Limb (tissue), 2 donors: ENCODE measurements at regions not wholly inside any gene's neighbourhood (a gene's known extent, or its start where the extent isn't known, plus 50 kb on each side); places are given as distances from the start of the nearest gene placed in this dataset.
"Not testable (repeated sequence)": the region's sequence is repeated elsewhere in the genome, so short reads cannot be mapped to it uniquely, and the experiment has no call there.

Experiments
- DNase-seq, 2 donors: peaks; one replicate each; pipeline ENCODE4 v3.0.0-alpha.2; 2016; ENCODE audit errors: extremely low spot score in 2 of 2

GRCh38 chrX:13223868-13224567, 95.8 kb downstream of the ATXN3L start:
- DNase-seq, result peak in 1 of 2 donors; percentile 26

- DNase-seq, result no peak
Measured at GRCh38 chrX:13220916-13221315, 98.9 kb downstream of the ATXN3L start.

GRCh38 chrX:13219991-13220764, 99.7 kb downstream of the ATXN3L start:
- no peak for DNase-seq

DNA sequence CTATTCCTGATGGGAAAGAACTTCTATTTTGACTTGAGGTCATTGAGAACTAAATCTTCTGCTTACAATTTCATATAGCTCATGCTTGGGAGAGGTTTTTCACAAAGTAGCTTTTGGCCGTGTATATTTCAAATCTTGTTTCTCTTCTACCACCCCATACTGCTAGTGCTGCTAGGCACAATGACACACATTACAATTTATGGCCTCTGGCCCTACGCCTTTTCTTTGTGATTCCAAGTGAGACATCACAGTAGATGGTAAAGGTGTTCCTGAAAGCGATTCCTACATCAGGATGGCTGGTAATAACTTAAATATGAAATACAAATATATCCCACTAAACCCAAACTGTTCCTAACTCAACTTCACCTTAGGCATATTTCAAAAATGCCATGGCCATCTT, 101.1 kb downstream of the ATXN3L start:
- no peak for DNase-seq

- DNase-seq, result no peak
Measured at GRCh38 chrX:13216139-13216538, 103.7 kb downstream of the ATXN3L start.

- DNase-seq, result no peak
Measured at GRCh38 chrX:13215729-13216128, 104.1 kb downstream of the ATXN3L start.

DNA sequence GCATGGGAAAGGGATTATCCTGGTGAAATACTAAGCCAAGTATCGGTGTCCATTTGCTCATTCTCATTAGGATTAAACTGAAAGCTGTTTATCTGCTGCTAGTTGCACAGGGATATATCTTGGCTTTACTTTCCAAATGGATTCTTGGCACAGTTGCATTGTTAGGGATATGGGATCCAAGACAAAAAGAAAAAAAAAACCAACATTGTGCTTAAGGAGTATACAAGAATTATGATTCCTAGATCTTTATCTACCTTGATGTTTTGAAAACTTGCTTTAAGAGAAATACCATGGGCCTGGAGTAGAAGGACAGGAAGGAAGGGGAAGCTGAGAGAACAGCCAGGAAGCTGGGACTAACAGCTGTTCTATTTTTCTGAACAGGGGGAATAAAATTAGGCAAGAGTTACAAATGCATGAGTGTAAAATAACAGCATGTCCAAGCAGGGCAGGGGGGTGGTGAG, 107.6 kb downstream of the ATXN3L start:
- DNase-seq, result no peak

- not testable (repeated sequence) for DNase-seq
Measured at GRCh38 chrX:13210142-13210541, 109.7 kb downstream of the ATXN3L start.

- DNase-seq, result not testable (repeated sequence)
Measured at GRCh38 chrX:13209704-13210103, 110.1 kb downstream of the ATXN3L start.

DNA sequence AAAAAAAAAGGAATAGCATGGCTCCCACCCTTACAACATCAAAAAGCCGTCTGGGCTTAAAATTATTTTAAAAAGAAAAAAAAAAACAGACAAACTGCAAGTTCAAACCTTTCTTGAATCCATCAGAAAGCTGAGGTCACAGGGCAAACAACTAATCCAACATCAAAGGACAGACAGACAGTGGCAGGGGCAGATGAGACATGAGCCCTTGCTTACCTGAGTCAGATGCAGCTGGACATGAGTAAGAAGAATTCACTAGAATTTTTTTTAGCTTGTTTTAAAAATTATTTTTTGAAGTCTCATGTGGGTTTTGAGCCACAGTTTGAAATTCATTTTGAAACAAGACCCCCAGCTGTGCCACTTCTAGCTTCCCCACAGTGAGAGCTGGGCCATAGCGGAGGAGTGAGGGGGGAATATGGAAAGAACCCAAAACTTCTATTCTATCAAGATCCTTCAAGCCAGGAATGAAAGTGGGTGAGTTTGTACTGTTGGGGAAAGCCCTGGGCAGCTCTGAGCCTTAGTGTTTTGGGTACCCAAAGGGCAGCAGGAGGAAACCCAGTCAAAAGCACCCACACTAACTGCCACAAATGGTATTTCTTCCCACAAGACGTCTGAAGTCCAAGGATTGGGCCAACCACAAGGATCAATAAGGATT, 111.4 kb downstream of the ATXN3L start:
- no peak for DNase-seq

- DNase-seq, result no peak
Measured at GRCh38 chrX:13203271-13203670, 116.6 kb downstream of the ATXN3L start.

GRCh38 chrX:13201605-13202219, 118.1 kb downstream of the ATXN3L start:
- DNase-seq, result no peak

GRCh38 chrX:13200398-13200797, 119.5 kb downstream of the ATXN3L start:
- DNase-seq, result no peak

- DNase-seq, result no peak
Measured at GRCh38 chrX:13198762-13199064, 121.1 kb downstream of the ATXN3L start.

DNA sequence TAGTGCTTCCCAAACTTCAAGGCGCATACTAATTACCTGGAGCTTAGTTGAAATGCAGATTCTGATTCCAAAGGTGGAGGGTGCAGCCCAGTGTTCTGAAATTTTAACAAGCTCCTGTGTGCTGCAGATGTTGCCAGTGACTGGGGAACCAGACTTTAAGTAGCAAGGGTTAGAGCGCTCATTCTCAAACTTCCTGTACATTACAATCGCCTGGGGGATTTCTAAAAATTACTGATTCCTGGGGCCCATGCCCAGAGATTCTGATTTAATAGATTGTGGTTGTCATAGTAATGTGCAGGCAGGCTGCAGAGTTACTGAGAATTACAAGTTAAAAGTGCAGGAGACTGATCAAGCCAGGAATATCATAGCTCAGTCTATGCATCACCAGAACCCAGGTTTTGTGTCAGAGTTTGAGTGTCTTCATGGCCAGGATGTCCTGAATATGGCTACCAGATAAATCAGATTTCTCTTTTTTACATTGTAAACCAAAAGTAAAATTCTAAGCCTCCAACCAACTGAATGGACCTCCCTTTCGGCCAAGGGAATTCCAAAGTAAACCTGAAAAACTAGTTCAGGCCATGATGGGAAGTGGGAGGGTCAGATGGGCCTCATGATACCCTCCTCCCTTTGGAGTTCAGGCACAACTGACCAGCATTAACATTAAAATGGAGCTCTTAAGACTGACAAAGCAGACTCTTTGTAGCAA, 121.6 kb downstream of the ATXN3L start:
- peak in 1 of 2 donors; percentile 21 for DNase-seq

- DNase-seq, result no peak
Measured at GRCh38 chrX:13196782-13197181, 123.1 kb downstream of the ATXN3L start.

- no peak for DNase-seq
Measured at GRCh38 chrX:13195340-13195739, 124.5 kb downstream of the ATXN3L start.

DNA sequence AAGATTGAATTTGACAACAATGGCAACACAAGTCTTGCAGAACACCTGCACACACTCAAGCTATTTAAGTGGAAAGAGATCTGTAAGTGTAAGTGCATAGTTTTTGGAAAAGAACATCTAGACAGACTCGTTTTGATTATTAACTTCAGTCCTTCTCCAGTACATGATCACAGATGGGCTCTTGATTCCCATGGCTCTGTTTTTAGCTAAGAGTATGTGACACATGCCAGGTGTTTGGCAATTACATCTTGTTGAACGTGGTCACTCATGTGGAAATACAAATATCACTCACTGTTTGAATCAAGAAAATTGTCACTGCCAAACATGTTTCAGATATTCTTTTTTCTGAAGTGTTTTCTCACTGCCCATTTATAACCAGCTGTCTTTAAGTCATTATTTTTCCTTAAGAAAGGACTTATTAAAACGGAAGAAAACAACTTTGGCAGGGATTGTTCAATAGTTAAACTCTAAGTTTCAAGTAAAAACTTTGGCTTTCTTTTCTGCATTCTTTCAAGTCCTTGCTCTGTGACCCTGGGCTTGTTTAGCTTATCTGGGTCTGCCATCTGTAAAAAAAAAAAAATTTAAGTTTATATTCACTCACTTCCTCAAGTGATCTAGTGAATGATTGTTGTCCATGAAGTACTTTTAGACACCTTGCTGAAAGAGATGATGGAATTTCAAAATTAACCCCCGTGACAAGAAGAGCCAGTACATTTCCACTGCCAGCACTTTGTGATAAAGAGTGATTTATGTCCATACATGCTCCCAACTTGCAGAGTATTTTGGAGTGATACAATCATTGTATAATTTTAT, 125.4 kb downstream of the ATXN3L start:
- no peak for DNase-seq

DNA sequence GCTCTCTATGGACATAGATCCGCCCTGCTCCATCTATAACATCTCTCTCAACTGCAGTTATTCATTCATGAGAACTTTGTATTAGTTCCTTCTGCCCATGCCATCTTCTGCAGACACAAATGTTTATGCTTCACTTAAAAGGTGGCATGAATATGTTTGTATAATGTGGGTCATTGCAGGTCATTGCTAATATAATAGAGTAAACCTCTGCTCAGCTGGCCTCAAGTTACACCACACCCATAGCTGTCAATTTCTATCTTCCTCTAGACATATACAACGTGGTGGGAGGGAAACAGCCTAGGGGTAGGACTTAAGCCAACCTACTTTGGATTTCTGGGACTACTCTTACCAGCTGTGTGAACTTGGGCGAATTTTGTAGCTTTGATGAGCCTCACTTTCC, 129.8 kb downstream of the ATXN3L start:
- no peak for DNase-seq

DNA sequence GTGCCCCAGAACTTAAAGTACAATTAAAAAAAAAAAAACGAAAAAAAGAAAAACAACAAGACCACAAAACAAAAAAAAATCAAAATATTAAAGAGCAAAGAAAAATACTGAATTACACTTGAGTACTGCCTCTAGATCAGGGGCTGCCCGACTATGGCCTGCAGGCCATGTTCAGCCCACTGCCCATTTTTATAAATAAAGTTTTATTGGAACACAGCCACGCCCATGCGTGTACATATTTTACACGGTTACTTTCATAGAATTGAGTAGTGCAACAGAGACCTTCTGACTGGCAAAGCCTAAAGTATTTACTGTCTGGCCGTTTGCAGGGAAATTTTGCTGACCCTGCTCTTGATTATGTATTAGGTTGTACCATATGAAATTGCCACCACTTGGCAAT, 130.5 kb downstream of the ATXN3L start:
- no peak for DNase-seq
